Peyer's patch (tissue), 4 donors: ENCODE measurements at regions not wholly inside any gene's neighbourhood (a gene's known extent, or its start where the extent isn't known, plus 50 kb on each side); places are given as distances from the start of the nearest gene placed in this dataset.

Experiments
- POLR2A ChIP-seq, 2 donors: fragments of 450-650 bp; IDR thresholded peaks; one replicate each; pipeline ENCODE4 v1.5.1; 2017; ENCODE audit warnings: antibody characterized with exemption in 2 of 2, mild to moderate bottlenecking in 2 of 2, moderate library complexity in 2 of 2
- TF ChIP-seq, protein P1 (sequence below), 6 experiments: fragments of 450-650 bp in 4 of 6; fragments of 200-600 bp in 2 of 6; sonication (generic) in 1 of 6; IDR thresholded peaks; one replicate each; pipeline ENCODE4 v1.5.1; 2017 to 2019; ENCODE audit warnings: antibody characterized with exemption in 6 of 6, mild to moderate bottlenecking in 3 of 6, moderate library complexity in 1 of 6

DNA sequence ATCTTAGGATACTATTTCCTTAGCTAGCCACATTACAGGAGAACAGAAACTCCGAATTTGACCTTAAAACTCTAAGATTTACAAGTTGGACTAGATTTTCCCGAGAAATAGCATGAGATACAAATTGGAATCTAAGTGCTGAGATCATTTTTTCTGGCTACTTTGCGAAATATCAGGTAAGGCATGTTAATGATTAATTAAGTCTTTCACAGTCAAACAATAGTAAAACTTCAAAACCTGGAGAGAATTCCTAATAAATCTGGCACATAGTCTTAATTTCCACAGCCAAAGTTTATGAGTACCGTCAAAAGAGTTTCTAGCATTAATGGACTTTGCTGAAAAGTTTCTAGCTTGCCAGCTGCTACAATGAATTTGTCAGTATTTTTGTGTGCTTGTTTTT is 379.5 kb upstream of the TOM1L1 start:
- no peak for TF ChIP-seq POLR2A (IDR thresholded peaks at IDR 0.05)
- TF ChIP-seq, protein P1, sequence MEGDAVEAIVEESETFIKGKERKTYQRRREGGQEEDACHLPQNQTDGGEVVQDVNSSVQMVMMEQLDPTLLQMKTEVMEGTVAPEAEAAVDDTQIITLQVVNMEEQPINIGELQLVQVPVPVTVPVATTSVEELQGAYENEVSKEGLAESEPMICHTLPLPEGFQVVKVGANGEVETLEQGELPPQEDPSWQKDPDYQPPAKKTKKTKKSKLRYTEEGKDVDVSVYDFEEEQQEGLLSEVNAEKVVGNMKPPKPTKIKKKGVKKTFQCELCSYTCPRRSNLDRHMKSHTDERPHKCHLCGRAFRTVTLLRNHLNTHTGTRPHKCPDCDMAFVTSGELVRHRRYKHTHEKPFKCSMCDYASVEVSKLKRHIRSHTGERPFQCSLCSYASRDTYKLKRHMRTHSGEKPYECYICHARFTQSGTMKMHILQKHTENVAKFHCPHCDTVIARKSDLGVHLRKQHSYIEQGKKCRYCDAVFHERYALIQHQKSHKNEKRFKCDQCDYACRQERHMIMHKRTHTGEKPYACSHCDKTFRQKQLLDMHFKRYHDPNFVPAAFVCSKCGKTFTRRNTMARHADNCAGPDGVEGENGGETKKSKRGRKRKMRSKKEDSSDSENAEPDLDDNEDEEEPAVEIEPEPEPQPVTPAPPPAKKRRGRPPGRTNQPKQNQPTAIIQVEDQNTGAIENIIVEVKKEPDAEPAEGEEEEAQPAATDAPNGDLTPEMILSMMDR (IDR thresholded peaks at IDR 0.05): no peak
